ENCODE measurements at regions not wholly inside any gene's neighbourhood (a gene's known extent, or its start where the extent isn't known, plus 50 kb on each side); places are given as distances from the start of the nearest gene placed in this dataset.

DNA sequence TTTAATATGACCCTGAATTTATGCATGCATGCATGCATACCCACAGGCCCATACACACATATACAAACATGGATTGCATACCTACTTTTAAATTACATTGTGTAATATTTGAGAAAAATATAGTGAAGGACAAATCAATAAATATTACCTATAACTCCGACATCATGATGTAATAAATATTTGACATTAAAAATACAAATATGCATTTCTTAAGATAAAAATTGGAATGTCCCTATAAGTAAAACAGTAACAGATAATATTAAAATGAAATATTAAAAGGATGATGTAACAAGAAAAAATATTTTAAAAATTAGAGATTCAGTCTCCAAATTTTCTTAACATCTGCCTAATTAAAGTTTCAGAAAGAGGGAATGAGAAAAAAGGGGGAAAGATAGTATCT, 433.0 kb downstream of the MDFIC start:
- TF ChIP-seq POU6F1 (CRISPR knock-in tag; IDR thresholded peaks at IDR 0.05; ENCODE audit: borderline replicate concordance, low read depth) (no peak), BACH2 (CRISPR knock-in tag; IDR thresholded peaks at IDR 0.05; ENCODE audit: borderline replicate concordance) (no peak), ZC3H10 (CRISPR knock-in tag; IDR thresholded peaks at IDR 0.05) (no peak), ZNF70 (CRISPR knock-in tag; IDR thresholded peaks at IDR 0.05) (no peak)
- TF ChIP-seq, protein P1, sequence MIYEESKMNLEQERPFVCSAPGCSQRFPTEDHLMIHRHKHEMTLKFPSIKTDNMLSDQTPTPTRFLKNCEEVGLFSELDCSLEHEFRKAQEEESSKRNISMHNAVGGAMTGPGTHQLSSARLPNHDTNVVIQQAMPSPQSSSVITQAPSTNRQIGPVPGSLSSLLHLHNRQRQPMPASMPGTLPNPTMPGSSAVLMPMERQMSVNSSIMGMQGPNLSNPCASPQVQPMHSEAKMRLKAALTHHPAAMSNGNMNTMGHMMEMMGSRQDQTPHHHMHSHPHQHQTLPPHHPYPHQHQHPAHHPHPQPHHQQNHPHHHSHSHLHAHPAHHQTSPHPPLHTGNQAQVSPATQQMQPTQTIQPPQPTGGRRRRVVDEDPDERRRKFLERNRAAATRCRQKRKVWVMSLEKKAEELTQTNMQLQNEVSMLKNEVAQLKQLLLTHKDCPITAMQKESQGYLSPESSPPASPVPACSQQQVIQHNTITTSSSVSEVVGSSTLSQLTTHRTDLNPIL (CRISPR knock-in tag; IDR thresholded peaks at IDR 0.05; ENCODE audit: low read depth): no peak
- TF ChIP-seq, protein P2, sequence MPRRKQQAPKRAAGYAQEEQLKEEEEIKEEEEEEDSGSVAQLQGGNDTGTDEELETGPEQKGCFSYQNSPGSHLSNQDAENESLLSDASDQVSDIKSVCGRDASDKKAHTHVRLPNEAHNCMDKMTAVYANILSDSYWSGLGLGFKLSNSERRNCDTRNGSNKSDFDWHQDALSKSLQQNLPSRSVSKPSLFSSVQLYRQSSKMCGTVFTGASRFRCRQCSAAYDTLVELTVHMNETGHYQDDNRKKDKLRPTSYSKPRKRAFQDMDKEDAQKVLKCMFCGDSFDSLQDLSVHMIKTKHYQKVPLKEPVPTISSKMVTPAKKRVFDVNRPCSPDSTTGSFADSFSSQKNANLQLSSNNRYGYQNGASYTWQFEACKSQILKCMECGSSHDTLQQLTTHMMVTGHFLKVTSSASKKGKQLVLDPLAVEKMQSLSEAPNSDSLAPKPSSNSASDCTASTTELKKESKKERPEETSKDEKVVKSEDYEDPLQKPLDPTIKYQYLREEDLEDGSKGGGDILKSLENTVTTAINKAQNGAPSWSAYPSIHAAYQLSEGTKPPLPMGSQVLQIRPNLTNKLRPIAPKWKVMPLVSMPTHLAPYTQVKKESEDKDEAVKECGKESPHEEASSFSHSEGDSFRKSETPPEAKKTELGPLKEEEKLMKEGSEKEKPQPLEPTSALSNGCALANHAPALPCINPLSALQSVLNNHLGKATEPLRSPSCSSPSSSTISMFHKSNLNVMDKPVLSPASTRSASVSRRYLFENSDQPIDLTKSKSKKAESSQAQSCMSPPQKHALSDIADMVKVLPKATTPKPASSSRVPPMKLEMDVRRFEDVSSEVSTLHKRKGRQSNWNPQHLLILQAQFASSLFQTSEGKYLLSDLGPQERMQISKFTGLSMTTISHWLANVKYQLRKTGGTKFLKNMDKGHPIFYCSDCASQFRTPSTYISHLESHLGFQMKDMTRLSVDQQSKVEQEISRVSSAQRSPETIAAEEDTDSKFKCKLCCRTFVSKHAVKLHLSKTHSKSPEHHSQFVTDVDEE (CRISPR knock-in tag; IDR thresholded peaks at IDR 0.05): no peak
- ATAC-seq: no peak

DNA sequence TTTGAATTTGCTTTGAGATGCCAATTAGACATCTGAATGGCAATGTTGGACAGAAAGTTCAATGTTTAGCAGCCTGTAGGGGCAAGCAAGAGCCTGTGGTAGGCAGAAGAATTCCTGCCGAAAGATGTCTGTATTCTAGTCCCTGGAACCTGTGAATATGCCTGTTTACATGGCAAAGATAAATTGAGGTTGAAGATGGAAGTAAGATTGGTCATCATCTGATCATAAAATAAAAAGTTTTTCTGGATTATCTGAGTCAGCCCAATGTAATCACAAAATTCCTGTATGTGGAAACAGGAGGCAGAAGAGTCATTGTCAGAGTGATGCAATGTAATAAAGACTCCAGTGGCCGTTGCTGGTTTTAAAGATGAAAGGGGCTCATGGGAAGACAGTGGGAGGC, 430.5 kb downstream of the MDFIC start:
- TF ChIP-seq SNAI2 (CRISPR knock-in tag; IDR thresholded peaks at IDR 0.05): no peak
- no peak for TF ChIP-seq ZFP3 (CRISPR knock-in tag; IDR thresholded peaks at IDR 0.05)
- TF ChIP-seq ARNTL (CRISPR knock-in tag; IDR thresholded peaks at IDR 0.05; ENCODE audit: borderline replicate concordance, low read depth): no peak
- TF ChIP-seq BACH2 (CRISPR knock-in tag; IDR thresholded peaks at IDR 0.05; ENCODE audit: borderline replicate concordance): no peak
- no peak for TF ChIP-seq POU6F1 (CRISPR knock-in tag; IDR thresholded peaks at IDR 0.05; ENCODE audit: borderline replicate concordance, low read depth)
- no peak for TF ChIP-seq GLIS3 (CRISPR knock-in tag; IDR thresholded peaks at IDR 0.05)
- TF ChIP-seq ZNF565 (CRISPR knock-in tag; conservative IDR thresholded peaks at IDR 0.05; ENCODE audit: low read depth): no peak
- TF ChIP-seq CSDC2 (CRISPR knock-in tag; IDR thresholded peaks at IDR 0.05): no peak
- no peak for TF ChIP-seq ZNF8 (CRISPR knock-in tag; IDR thresholded peaks at IDR 0.05)
- TF ChIP-seq RARB (CRISPR knock-in tag; IDR thresholded peaks at IDR 0.05): no peak
- no peak for TF ChIP-seq ZFP30 (CRISPR knock-in tag; IDR thresholded peaks at IDR 0.05)
- no peak for TF ChIP-seq PPARA (CRISPR knock-in tag; IDR thresholded peaks at IDR 0.05; ENCODE audit: borderline replicate concordance)
- no peak for TF ChIP-seq ZC3H10 (CRISPR knock-in tag; IDR thresholded peaks at IDR 0.05)
- TF ChIP-seq ISL1 (CRISPR knock-in tag; IDR thresholded peaks at IDR 0.05): no peak
- TF ChIP-seq, protein P2 (CRISPR knock-in tag; IDR thresholded peaks at IDR 0.05): no peak
- TF ChIP-seq, protein P1 (CRISPR knock-in tag; IDR thresholded peaks at IDR 0.05; ENCODE audit: low read depth): no peak
- TF ChIP-seq, protein P3, sequence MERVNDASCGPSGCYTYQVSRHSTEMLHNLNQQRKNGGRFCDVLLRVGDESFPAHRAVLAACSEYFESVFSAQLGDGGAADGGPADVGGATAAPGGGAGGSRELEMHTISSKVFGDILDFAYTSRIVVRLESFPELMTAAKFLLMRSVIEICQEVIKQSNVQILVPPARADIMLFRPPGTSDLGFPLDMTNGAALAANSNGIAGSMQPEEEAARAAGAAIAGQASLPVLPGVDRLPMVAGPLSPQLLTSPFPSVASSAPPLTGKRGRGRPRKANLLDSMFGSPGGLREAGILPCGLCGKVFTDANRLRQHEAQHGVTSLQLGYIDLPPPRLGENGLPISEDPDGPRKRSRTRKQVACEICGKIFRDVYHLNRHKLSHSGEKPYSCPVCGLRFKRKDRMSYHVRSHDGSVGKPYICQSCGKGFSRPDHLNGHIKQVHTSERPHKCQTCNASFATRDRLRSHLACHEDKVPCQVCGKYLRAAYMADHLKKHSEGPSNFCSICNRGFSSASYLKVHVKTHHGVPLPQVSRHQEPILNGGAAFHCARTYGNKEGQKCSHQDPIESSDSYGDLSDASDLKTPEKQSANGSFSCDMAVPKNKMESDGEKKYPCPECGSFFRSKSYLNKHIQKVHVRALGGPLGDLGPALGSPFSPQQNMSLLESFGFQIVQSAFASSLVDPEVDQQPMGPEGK (CRISPR knock-in tag; IDR thresholded peaks at IDR 0.05; ENCODE audit: borderline replicate concordance): no peak
- no peak for TF ChIP-seq TOX (CRISPR knock-in tag; IDR thresholded peaks at IDR 0.05; ENCODE audit: borderline replicate concordance)
- no peak for TF ChIP-seq CSRNP3 (CRISPR knock-in tag; IDR thresholded peaks at IDR 0.05)
- ATAC-seq: peak; percentile 58

Data from SK-N-SH treated with all-trans-retinoic acid at 6 μM for 48 hours (cell line).